BLaER1 (cell line): ENCODE measurements at regions not wholly inside any gene's neighbourhood (a gene's known extent, or its start where the extent isn't known, plus 50 kb on each side); places are given as distances from the start of the nearest gene placed in this dataset.

Experiments used
- H3K27ac ChIP-seq: shearing (Covaris generic); formaldehyde crosslinking; 2 replicates; pipeline ENCODE4 v1.8.1; 2022
- H3K27me3 ChIP-seq: shearing (Covaris generic); formaldehyde crosslinking; 2 replicates; pipeline ENCODE4 v1.8.1; 2022
- H3K36me3 ChIP-seq: shearing (Covaris generic); formaldehyde crosslinking; 2 replicates; pipeline ENCODE4 v1.8.1; 2022
- H3K4me1 ChIP-seq: shearing (Covaris generic); formaldehyde crosslinking; 2 replicates; pipeline ENCODE4 v1.8.1; 2022
- H3K4me2 ChIP-seq: shearing (Covaris generic); formaldehyde crosslinking; 2 replicates; pipeline ENCODE4 v1.8.1; 2022
- H3K4me3 ChIP-seq: shearing (Covaris generic); formaldehyde crosslinking; 2 replicates; pipeline ENCODE4 v1.8.1; 2022
- H3K9ac ChIP-seq: shearing (Covaris generic); formaldehyde crosslinking; 2 replicates; pipeline ENCODE4 v1.8.1; 2022
- H3K9me3 ChIP-seq: shearing (Covaris generic); formaldehyde crosslinking; 2 replicates; pipeline ENCODE4 v1.8.1; 2022
- H4K20me1 ChIP-seq: shearing (Covaris generic); formaldehyde crosslinking; 2 replicates; pipeline ENCODE4 v1.8.1; 2022
- Cebpa-rat ChIP-seq: shearing (Covaris generic); IDR thresholded peaks from 2 replicates; pipeline ENCODE4 v1.8.1; 2022

DNA sequence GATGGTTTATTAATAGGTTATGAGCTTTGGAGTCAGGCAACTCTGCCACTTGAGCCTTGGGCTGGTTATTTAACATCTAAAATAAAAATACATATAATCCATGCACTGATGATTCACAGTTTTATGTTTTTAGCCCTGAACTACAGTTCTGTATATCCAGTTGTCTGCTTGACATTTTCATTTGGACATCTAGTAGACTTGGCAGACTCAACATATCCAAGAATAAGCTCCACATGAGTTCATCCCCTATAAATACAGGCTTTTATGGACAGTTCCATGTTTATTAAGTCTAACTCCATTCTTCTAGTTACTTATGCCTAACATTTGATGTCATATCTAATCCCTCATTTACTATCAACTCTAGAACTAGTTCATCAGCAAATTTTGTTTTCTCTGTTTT lies 174.2 kb downstream of the KIF2B start:
- H4K20me1 ChIP-seq, result no peaks in the 10 kb centered on the region
- H3K4me2 ChIP-seq, result no peak overlapping the region
- H3K4me3 ChIP-seq, result no peak overlapping the region
- H3K4me1 ChIP-seq, result no peaks in the 10 kb centered on the region
- no peak for TF ChIP-seq Cebpa-rat
- H3K36me3 ChIP-seq, result no peaks in the 10 kb centered on the region
- H3K9ac ChIP-seq, result no peak overlapping the region
- H3K27me3 ChIP-seq, result no peaks in the 10 kb centered on the region
- no peak overlapping the region for H3K27ac ChIP-seq
- no peaks in the 10 kb centered on the region for H3K9me3 ChIP-seq

DNA sequence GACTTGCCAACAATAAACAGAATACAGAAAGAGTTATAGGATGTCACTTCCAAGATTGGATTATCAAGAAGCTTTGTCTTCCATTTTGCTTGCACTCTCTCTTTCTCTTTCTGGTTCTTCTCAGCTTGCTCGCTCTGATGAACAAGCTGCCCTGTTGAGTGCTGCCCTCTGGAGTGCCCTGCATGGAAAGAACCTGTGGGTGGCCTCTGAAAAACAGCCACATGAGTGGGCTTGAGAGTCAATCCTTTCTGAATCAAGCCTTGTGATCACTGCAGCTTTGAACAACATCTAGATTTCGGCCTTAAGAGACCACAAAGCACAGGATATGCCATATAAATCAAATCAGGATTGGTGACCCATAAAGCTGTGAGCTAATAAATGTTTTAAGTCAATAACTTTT lies 185.1 kb downstream of the KIF2B start:
- Histone ChIP-seq H4K20me1 (no peaks in the 10 kb centered on the region), H3K4me2 (no peak overlapping the region), H3K27ac (no peak overlapping the region), H3K36me3 (no peaks in the 10 kb centered on the region), H3K9ac (no peak overlapping the region), H3K4me3 (no peak overlapping the region), H3K9me3 (no peaks in the 10 kb centered on the region), H3K4me1 (no peaks in the 10 kb centered on the region), H3K27me3 (no peaks in the 10 kb centered on the region)
- TF ChIP-seq Cebpa-rat, result no peak

DNA sequence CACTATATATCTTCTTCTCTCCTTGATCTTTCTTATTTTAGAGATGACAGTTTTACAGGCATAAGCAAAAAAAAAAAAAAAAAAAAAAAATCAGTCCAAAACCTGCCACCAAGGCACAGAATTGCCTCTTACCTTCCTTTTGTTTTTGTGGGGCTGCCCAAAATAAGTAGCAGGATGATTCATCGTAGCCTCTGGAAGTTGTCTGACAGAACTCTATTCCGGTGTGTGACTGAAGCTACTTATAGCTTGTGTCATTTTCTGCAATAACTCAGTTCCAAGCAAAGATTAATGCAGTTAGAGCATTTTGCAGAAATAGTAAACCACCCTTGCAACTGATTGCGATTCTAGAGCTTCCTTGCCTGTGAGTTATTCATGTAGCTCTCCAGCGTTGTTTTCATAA lies 186.8 kb downstream of the KIF2B start:
- Histone ChIP-seq H3K27me3 (no peaks in the 10 kb centered on the region), H3K27ac (no peak overlapping the region), H3K4me3 (no peak overlapping the region), H4K20me1 (no peaks in the 10 kb centered on the region), H3K9me3 (no peaks in the 10 kb centered on the region), H3K36me3 (no peaks in the 10 kb centered on the region), H3K4me2 (no peak overlapping the region), H3K9ac (no peak overlapping the region), H3K4me1 (no peaks in the 10 kb centered on the region)
- no peak for TF ChIP-seq Cebpa-rat

DNA sequence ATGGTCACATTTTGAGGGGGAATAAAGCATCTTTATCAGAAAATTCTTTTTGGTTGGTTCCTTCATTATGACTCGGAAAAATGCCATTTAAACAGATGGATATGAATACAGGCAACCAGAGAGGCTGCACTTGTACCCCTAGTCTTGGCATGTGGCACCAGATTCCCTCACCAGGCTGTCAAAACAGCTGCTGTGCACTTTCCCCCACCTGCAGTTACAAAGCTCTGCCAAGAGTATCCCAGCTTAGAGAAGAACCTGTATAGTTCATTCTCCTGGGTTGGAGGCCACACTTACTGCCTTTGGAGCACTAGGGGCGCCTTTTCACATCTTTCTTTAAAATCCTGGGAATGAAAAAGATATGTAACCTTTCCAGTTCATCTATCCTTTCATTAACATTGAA lies 190.3 kb downstream of the KIF2B start:
- Histone ChIP-seq H3K36me3 (no peaks in the 10 kb centered on the region), H3K9ac (no peak overlapping the region), H3K4me3 (no peak overlapping the region), H4K20me1 (no peaks in the 10 kb centered on the region), H3K4me2 (no peak overlapping the region), H3K27me3 (no peaks in the 10 kb centered on the region), H3K9me3 (no peaks in the 10 kb centered on the region), H3K27ac (no peak overlapping the region), H3K4me1 (no peaks in the 10 kb centered on the region)
- no peak for TF ChIP-seq Cebpa-rat

DNA sequence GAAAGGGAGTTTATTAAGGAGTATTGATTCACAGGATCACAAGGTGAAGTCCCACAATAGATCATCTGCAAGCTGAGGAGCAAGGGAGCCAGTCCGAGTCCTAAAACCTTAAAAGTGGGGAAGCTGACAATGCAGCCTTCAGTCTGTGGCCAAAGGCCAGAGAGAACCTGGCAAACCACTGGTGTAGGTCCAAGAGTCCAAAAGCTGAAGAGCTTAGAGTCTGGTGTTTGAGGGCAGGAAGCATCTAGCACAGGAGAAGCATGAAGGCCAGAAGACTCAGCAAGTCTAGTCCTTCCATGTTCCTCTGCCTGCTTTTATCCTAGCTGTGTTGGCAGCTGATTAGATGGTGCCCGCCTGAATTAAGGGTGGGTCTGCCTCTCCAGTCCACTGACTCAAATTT lies 193.0 kb downstream of the KIF2B start:
- Histone ChIP-seq H3K27ac (no peak overlapping the region), H3K4me3 (no peak overlapping the region), H3K9me3 (no peaks in the 10 kb centered on the region), H3K27me3 (no peaks in the 10 kb centered on the region), H3K9ac (no peak overlapping the region), H3K36me3 (no peaks in the 10 kb centered on the region), H3K4me2 (no peak overlapping the region), H4K20me1 (no peaks in the 10 kb centered on the region), H3K4me1 (no peaks in the 10 kb centered on the region)
- no peak for TF ChIP-seq Cebpa-rat

DNA sequence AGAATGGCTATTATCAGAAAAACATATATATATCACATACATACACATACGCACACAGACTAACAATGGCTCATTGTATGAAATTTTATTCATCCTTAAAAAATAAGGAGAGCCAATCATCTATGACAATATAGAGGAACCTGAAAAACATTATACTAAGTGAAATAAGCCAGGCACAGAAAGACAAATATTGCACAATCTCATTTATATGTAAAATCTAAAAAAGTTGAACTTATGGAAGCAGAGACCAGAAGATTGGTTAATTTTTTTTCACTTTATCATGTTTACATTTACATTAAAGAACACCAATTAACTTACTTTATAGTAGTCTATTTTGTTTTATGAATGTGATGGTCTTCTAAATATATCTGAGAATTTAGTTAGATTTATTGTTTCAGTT lies 198.7 kb downstream of the KIF2B start:
- H3K4me3 ChIP-seq, result no peak overlapping the region
- no peak for TF ChIP-seq Cebpa-rat

DNA sequence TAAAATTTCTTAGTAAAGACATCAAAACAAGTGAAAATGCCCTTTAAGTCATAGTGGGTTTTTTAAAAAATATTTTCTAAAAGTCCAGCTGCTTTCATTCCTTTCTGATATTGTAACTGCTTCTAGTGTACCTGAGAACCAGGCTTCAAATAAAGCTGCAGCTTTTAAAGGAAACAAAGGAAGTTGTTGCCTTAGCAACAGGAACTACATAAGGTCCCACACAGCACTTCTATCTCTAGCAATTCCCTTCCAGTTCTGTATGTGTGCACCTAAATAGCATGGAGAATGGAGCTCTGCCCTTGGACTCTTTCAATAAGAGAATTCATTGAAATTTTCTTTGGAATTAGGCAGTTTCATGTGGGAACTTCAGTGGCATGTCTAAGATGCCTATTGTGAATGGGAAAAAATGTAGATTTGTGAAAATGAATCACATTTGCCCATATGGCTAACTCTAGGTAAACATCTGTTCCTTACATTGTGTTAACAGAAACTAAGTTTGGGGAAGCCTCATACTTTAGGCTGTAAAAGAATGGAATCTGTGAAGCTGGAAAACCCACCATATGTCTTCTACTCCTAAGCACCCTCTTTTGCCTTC lies 206.4 kb downstream of the KIF2B start:
- TF ChIP-seq Cebpa-rat, result no peak
- no peaks in the 10 kb centered on the region for H3K4me1 ChIP-seq
- no peaks in the 10 kb centered on the region for H3K36me3 ChIP-seq
- no peak overlapping the region for H3K9ac ChIP-seq
- H4K20me1 ChIP-seq, result no peaks in the 10 kb centered on the region
- no peak overlapping the region for H3K27ac ChIP-seq
- H3K4me2 ChIP-seq, result no peak overlapping the region
- no peak overlapping the region for H3K4me3 ChIP-seq
- no peaks in the 10 kb centered on the region for H3K9me3 ChIP-seq
- H3K27me3 ChIP-seq, result no peaks in the 10 kb centered on the region

More for the DNA sequence above, 198.7 kb downstream of the KIF2B start:
- H3K27ac ChIP-seq, result no peak overlapping the region
- no peak overlapping the region for H3K4me2 ChIP-seq
- no peaks in the 10 kb centered on the region for H3K36me3 ChIP-seq
- H3K9ac ChIP-seq, result no peak overlapping the region
- H3K9me3 ChIP-seq, result no peaks in the 10 kb centered on the region
- no peaks in the 10 kb centered on the region for H3K4me1 ChIP-seq
- H3K27me3 ChIP-seq, result no peaks in the 10 kb centered on the region
- no peaks in the 10 kb centered on the region for H4K20me1 ChIP-seq

DNA sequence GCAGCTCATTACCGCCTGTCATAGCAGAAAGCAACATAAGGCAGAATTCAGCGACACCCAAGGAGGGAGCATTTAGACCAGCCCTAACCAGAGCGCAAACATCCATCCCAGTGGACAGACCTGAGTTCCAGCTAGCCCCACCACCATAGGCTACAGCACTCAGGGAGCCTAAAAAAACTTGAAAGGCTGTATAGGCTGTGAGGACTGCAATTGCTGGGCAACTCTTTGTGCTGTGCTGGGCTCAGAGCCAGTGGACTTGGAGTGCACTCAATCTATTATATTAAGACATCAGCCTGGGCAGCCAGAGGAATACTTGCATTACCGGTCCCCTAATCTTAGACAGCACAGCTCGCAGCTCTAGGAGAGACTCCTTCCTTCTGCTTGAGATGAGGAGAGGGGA lies 207.3 kb downstream of the KIF2B start:
- Histone ChIP-seq H3K27me3 (no peaks in the 10 kb centered on the region), H3K4me3 (no peak overlapping the region), H4K20me1 (no peaks in the 10 kb centered on the region), H3K9ac (no peak overlapping the region), H3K36me3 (no peaks in the 10 kb centered on the region), H3K4me2 (no peak overlapping the region), H3K4me1 (no peaks in the 10 kb centered on the region), H3K9me3 (no peaks in the 10 kb centered on the region), H3K27ac (no peak overlapping the region)
- no peak for TF ChIP-seq Cebpa-rat

DNA sequence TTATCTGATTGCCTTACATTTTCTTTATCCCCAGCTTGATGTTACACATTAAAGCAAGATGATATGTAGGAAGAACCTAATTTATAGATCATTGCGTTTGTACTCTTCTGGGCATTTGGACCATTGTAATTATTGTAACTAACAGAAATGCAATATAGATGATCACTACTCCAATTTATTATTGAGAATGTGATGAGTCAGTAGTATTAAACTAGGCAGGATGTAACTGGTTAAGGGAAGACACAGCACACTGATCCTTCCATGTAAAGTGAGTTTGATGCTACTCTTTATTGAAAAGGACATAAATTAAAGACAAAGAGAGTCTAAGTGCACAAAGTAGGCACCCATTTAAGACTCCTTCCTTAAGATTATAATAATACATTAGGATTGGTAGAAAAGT lies 223.8 kb downstream of the KIF2B start:
- no peak overlapping the region for H3K9ac ChIP-seq
- peaks cover 25% of the 10 kb centered on the region for H3K9me3 ChIP-seq
- H3K36me3 ChIP-seq, result no peaks in the 10 kb centered on the region
- H4K20me1 ChIP-seq, result no peaks in the 10 kb centered on the region
- TF ChIP-seq Cebpa-rat, result no peak
- no peak overlapping the region for H3K27ac ChIP-seq
- no peak overlapping the region for H3K4me2 ChIP-seq
- no peaks in the 10 kb centered on the region for H3K27me3 ChIP-seq
- H3K4me1 ChIP-seq, result no peaks in the 10 kb centered on the region
- H3K4me3 ChIP-seq, result no peak overlapping the region

DNA sequence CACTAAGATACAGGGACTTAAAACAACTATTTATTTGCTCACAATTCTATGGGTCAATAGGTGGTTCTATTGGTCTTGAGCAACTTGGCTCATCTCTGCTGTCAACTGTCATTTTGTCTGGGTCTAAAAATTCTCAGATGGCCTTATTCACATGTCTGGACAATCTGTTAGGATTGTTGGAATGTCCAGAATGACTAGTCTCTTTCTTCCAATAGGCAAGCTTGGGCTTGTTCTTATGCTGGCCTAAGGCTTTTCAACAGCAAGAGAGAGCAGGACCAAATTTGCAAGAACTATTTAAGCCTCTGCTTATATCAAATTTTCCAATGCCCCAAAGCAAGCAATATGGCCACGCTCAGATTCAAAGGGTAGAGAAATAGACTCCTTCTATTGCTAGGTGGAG lies 240.9 kb downstream of the KIF2B start:
- no peaks in the 10 kb centered on the region for H4K20me1 ChIP-seq
- H3K4me3 ChIP-seq, result no peak overlapping the region
- H3K9me3 ChIP-seq, result 0 out of 2 replicates have a peak, but pooled peaks cover 2% of the 10 kb centered on the region
- H3K27me3 ChIP-seq, result no peaks in the 10 kb centered on the region
- H3K9ac ChIP-seq, result no peak overlapping the region
- no peaks in the 10 kb centered on the region for H3K4me1 ChIP-seq
- TF ChIP-seq Cebpa-rat, result no peak
- no peaks in the 10 kb centered on the region for H3K36me3 ChIP-seq
- H3K4me2 ChIP-seq, result no peak overlapping the region
- H3K27ac ChIP-seq, result no peak overlapping the region

DNA sequence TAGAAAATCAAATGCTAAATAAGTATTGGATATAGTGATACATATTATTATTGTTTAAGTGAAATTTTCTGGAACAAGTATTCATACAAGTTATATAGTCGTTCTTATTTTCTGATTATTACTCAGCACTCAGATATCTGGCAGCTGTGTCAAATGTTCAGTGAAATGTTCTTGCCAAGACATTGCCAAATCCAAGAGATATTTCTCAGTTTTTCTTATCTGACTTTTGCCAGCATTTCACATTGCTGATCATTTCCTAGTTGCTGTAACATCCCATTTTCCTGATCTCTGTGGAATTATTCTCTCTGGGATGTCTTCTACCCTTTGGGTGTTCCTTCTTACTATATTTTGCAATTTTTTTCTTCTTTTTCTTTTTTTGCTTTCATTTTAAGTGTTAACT lies 262.3 kb downstream of the KIF2B start:
- TF ChIP-seq Cebpa-rat, result no peak
- Histone ChIP-seq H4K20me1 (no peaks in the 10 kb centered on the region), H3K27ac (no peak overlapping the region), H3K36me3 (no peaks in the 10 kb centered on the region), H3K4me3 (no peak overlapping the region), H3K4me1 (no peaks in the 10 kb centered on the region), H3K4me2 (no peak overlapping the region), H3K9me3 (no peaks in the 10 kb centered on the region), H3K27me3 (no peaks in the 10 kb centered on the region), H3K9ac (no peak overlapping the region)
